ENCODE measurements at regions not wholly inside any gene's neighbourhood (a gene's known extent, or its start where the extent isn't known, plus 50 kb on each side); places are given as distances from the start of the nearest gene placed in this dataset.
A peak's percentile ranks its signal among the peaks of the same experiment; 100 is the strongest.
"Not testable (repeated sequence)": the region's sequence is repeated elsewhere in the genome, so short reads cannot be mapped to it uniquely, and the experiment has no call there.

- DNase-seq, result no peak
Measured at GRCh38 chr2:183465048-183465447, 340.8 kb downstream of the NUP35 start.

- no peak for DNase-seq
Measured at GRCh38 chr2:183474912-183475695, 350.9 kb downstream of the NUP35 start.

- no peak for DNase-seq
Measured at GRCh38 chr2:183476490-183476889, 352.2 kb downstream of the NUP35 start.

GRCh38 chr2:183477296-183477695, 353.1 kb downstream of the NUP35 start:
- DNase-seq, result no peak

- DNase-seq, result not testable (repeated sequence)
Measured at GRCh38 chr2:183478941-183479595, 354.8 kb downstream of the NUP35 start.

GRCh38 chr2:183487326-183487725, 363.1 kb downstream of the NUP35 start:
- no peak for DNase-seq

GRCh38 chr2:183488421-183488820, 364.2 kb downstream of the NUP35 start:
- no peak for DNase-seq

- DNase-seq, result no peak
Measured at GRCh38 chr2:183490489-183490888, 366.2 kb downstream of the NUP35 start.

GRCh38 chr2:183490914-183491313, 366.7 kb downstream of the NUP35 start:
- peak; percentile 17 for DNase-seq

- no peak for DNase-seq
Measured at GRCh38 chr2:183493040-183493439, 368.8 kb downstream of the NUP35 start.

GRCh38 chr2:183495079-183495478, 370.8 kb downstream of the NUP35 start:
- no peak for DNase-seq

GRCh38 chr2:183495589-183496267, 371.5 kb downstream of the NUP35 start:
- DNase-seq, result no peak

GRCh38 chr2:183497861-183498260, 373.6 kb downstream of the NUP35 start:
- no peak for DNase-seq

GRCh38 chr2:183505911-183506310, 381.7 kb downstream of the NUP35 start:
- no peak for DNase-seq

- DNase-seq, result no peak
Measured at GRCh38 chr2:183511154-183511553, 386.9 kb downstream of the NUP35 start.

GRCh38 chr2:183519371-183520056, 395.3 kb downstream of the NUP35 start:
- peak; percentile 72 for DNase-seq

- no peak for DNase-seq
Measured at GRCh38 chr2:183521911-183522310, 397.7 kb downstream of the NUP35 start.

- no peak for DNase-seq
Measured at GRCh38 chr2:183522489-183523266, 398.4 kb downstream of the NUP35 start.

- no peak for DNase-seq
Measured at GRCh38 chr2:183530333-183530901, 406.2 kb downstream of the NUP35 start.

- no peak for DNase-seq
Measured at GRCh38 chr2:183532514-183532913, 408.3 kb downstream of the NUP35 start.

GRCh38 chr2:183533021-183533420, 408.8 kb downstream of the NUP35 start:
- DNase-seq, result no peak

- no peak for DNase-seq
Measured at GRCh38 chr2:183536290-183536689, 412.0 kb downstream of the NUP35 start.
